IPS-20b (cell line): ENCODE measurements at regions not wholly inside any gene's neighbourhood (a gene's known extent, or its start where the extent isn't known, plus 50 kb on each side); places are given as distances from the start of the nearest gene placed in this dataset.
"Not testable (repeated sequence)": the region's sequence is repeated elsewhere in the genome, so short reads cannot be mapped to it uniquely, and the experiment has no call there.

Experiments
- H3K27ac ChIP-seq: one replicate; pipeline ENCODE4 v1.5.1; 2013; ENCODE audit warnings: low read length
- H3K27me3 ChIP-seq: 2 replicates; pipeline ENCODE4 v1.6.1; 2013; ENCODE audit warnings: mild to moderate bottlenecking, low read length, inconsistent platforms; ENCODE audit not compliant: insufficient read depth
- H3K36me3 ChIP-seq: 2 replicates; pipeline ENCODE4 v1.6.1; 2013; ENCODE audit warnings: low read depth, mild to moderate bottlenecking, inconsistent platforms, low read length, moderate library complexity; ENCODE audit not compliant: insufficient read depth
- H3K4me1 ChIP-seq: 2 replicates; pipeline ENCODE4 v1.6.1; 2013; ENCODE audit warnings: mild to moderate bottlenecking, control low read depth, inconsistent platforms, low read length, moderate library complexity; ENCODE audit not compliant: insufficient read depth
- H3K4me3 ChIP-seq: 2 replicates; pipeline ENCODE4 v1.5.1; 2013; ENCODE audit warnings: mild to moderate bottlenecking, low read length, inconsistent platforms
- H3K9ac ChIP-seq: 2 replicates; pipeline ENCODE4 v1.6.1; 2013; ENCODE audit warnings: low read depth, mild to moderate bottlenecking, inconsistent platforms, low read length, moderate library complexity
- H3K9me3 ChIP-seq: 2 replicates; pipeline ENCODE4 v1.6.1; 2013; ENCODE audit warnings: mild to moderate bottlenecking, low read depth, low read length, inconsistent platforms; ENCODE audit not compliant: insufficient read depth

- Histone ChIP-seq H3K4me1 (no peaks in the 10 kb centered on the region), H3K4me3 (no peak overlapping the region), H3K27ac (no peak overlapping the region), H3K27me3 (no peaks in the 10 kb centered on the region; the same call in 1 of the 2 replicates), H3K9ac (no peak overlapping the region), H3K36me3 (no peaks in the 10 kb centered on the region), H3K9me3 (no peaks in the 10 kb centered on the region)
These were observed 156.7 kb upstream of the PTGFR start for GRCh38 chr1:78334114-78334513.

GRCh38 chr1:78334952-78335351 is 155.8 kb upstream of the PTGFR start:
- H3K36me3 ChIP-seq: no peaks in the 10 kb centered on the region
- no peak overlapping the region for H3K4me3 ChIP-seq
- H3K27me3 ChIP-seq: no peaks in the 10 kb centered on the region; the same call in 1 of the 2 replicates
- H3K9me3 ChIP-seq: no peaks in the 10 kb centered on the region
- H3K9ac ChIP-seq: no peak overlapping the region
- H3K27ac ChIP-seq: no peak overlapping the region
- no peaks in the 10 kb centered on the region for H3K4me1 ChIP-seq

- not testable (repeated sequence) for H3K27me3 ChIP-seq, H3K36me3 ChIP-seq, H3K4me1 ChIP-seq, H3K4me3 ChIP-seq, H3K9ac ChIP-seq, H3K9me3 ChIP-seq, H3K27ac ChIP-seq
These were observed 154.0 kb upstream of the PTGFR start for GRCh38 chr1:78336751-78337150.

GRCh38 chr1:78339490-78339889 is 151.3 kb upstream of the PTGFR start:
- H3K4me3 ChIP-seq: no peak overlapping the region
- H3K9me3 ChIP-seq: no peaks in the 10 kb centered on the region
- H3K36me3 ChIP-seq: no peaks in the 10 kb centered on the region
- H3K27me3 ChIP-seq: no peaks in the 10 kb centered on the region; the same call in 1 of the 2 replicates
- no peaks in the 10 kb centered on the region for H3K4me1 ChIP-seq
- H3K27ac ChIP-seq: no peak overlapping the region
- H3K9ac ChIP-seq: no peak overlapping the region

- Histone ChIP-seq H3K9me3 (no peaks in the 10 kb centered on the region), H3K4me1 (no peaks in the 10 kb centered on the region), H3K9ac (no peak overlapping the region), H3K36me3 (no peaks in the 10 kb centered on the region), H3K27ac (no peak overlapping the region), H3K27me3 (no peaks in the 10 kb centered on the region; the same call in 1 of the 2 replicates), H3K4me3 (no peak overlapping the region)
These were observed 150.8 kb upstream of the PTGFR start for GRCh38 chr1:78340006-78340405.

GRCh38 chr1:78348496-78349284 is 142.1 kb upstream of the PTGFR start:
- no peak overlapping the region for H3K9ac ChIP-seq
- H3K4me1 ChIP-seq: no peaks in the 10 kb centered on the region
- no peaks in the 10 kb centered on the region for H3K27me3 ChIP-seq
- no peak overlapping the region for H3K27ac ChIP-seq
- no peak overlapping the region for H3K4me3 ChIP-seq
- no peaks in the 10 kb centered on the region for H3K9me3 ChIP-seq
- H3K36me3 ChIP-seq: no peaks in the 10 kb centered on the region

GRCh38 chr1:78351551-78352216 is 139.1 kb upstream of the PTGFR start:
- H3K9me3 ChIP-seq: no peaks in the 10 kb centered on the region
- no peaks in the 10 kb centered on the region for H3K27me3 ChIP-seq
- no peaks in the 10 kb centered on the region for H3K4me1 ChIP-seq
- H3K36me3 ChIP-seq: no peaks in the 10 kb centered on the region
- H3K9ac ChIP-seq: no peak overlapping the region
- no peak overlapping the region for H3K4me3 ChIP-seq
- no peak overlapping the region for H3K27ac ChIP-seq

GRCh38 chr1:78355656-78356055 is 135.1 kb upstream of the PTGFR start:
- Histone ChIP-seq H3K9ac (no peak overlapping the region), H3K27me3 (no peaks in the 10 kb centered on the region), H3K4me3 (no peak overlapping the region), H3K4me1 (no peaks in the 10 kb centered on the region), H3K27ac (no peak overlapping the region), H3K36me3 (no peaks in the 10 kb centered on the region), H3K9me3 (no peaks in the 10 kb centered on the region)

GRCh38 chr1:78358165-78358564 is 132.6 kb upstream of the PTGFR start:
- H3K9ac ChIP-seq: no peak overlapping the region

GRCh38 chr1:78359666-78360065 is 131.1 kb upstream of the PTGFR start:
- Histone ChIP-seq H3K27ac (no peak overlapping the region), H3K9ac (no peak overlapping the region), H3K9me3 (no peaks in the 10 kb centered on the region), H3K4me1 (no peaks in the 10 kb centered on the region), H3K36me3 (no peaks in the 10 kb centered on the region), H3K27me3 (no peaks in the 10 kb centered on the region), H3K4me3 (no peak overlapping the region)

More at GRCh38 chr1:78358165-78358564, 132.6 kb upstream of the PTGFR start:
- no peaks in the 10 kb centered on the region for H3K9me3 ChIP-seq
- no peaks in the 10 kb centered on the region for H3K27me3 ChIP-seq
- no peak overlapping the region for H3K4me3 ChIP-seq
- no peak overlapping the region for H3K27ac ChIP-seq
- H3K4me1 ChIP-seq: no peaks in the 10 kb centered on the region
- H3K36me3 ChIP-seq: no peaks in the 10 kb centered on the region

- Histone ChIP-seq H3K27ac (no peak overlapping the region), H3K27me3 (no peaks in the 10 kb centered on the region), H3K9ac (no peak overlapping the region), H3K4me3 (no peak overlapping the region), H3K4me1 (no peaks in the 10 kb centered on the region), H3K36me3 (no peaks in the 10 kb centered on the region), H3K9me3 (no peaks in the 10 kb centered on the region)
These were observed 130.2 kb upstream of the PTGFR start for GRCh38 chr1:78360584-78360983.

GRCh38 chr1:78367700-78368099 is 123.1 kb upstream of the PTGFR start:
- Histone ChIP-seq H3K36me3 (no peaks in the 10 kb centered on the region), H3K9ac (no peak overlapping the region), H3K27me3 (no peaks in the 10 kb centered on the region), H3K4me3 (no peak overlapping the region), H3K27ac (no peak overlapping the region), H3K9me3 (no peaks in the 10 kb centered on the region), H3K4me1 (no peaks in the 10 kb centered on the region)
